WTC11 (cell line): ENCODE measurements at regions not wholly inside any gene's neighbourhood (a gene's known extent, or its start where the extent isn't known, plus 50 kb on each side); places are given as distances from the start of the nearest gene placed in this dataset.

Experiments used
- CTCF ChIP-seq: fragments of 200-600 bp; IDR thresholded peaks from 2 replicates; pipeline ENCODE4 v1.8.0; 2022; ENCODE audit warnings: antibody characterized with exemption
- E2F4 ChIP-seq: sonication (generic); formaldehyde crosslinking; IDR thresholded peaks from 2 replicates; pipeline ENCODE4 v1.8.1; 2022; ENCODE audit warnings: low read depth, mild to moderate bottlenecking, moderate library complexity, missing genetic modification reagents, borderline replicate concordance
- ELF4 ChIP-seq: sonication (generic); formaldehyde crosslinking; IDR thresholded peaks from 2 replicates; pipeline ENCODE4 v1.8.1; 2022; ENCODE audit warnings: low read depth, mild to moderate bottlenecking, moderate library complexity, missing genetic modification reagents
- ERG ChIP-seq: fragments of 250-450 bp; sonication (Bioruptor Pico); IDR thresholded peaks from 2 replicates; pipeline ENCODE4 v1.8.0; 2021; ENCODE audit warnings: mild to moderate bottlenecking
- FOXK1 ChIP-seq: sonication (generic); formaldehyde crosslinking; IDR thresholded peaks from 2 replicates; pipeline ENCODE4 v1.8.0; 2022; ENCODE audit warnings: mild to moderate bottlenecking, moderate library complexity, missing genetic modification reagents
- IRF1 ChIP-seq: sonication (generic); formaldehyde crosslinking; IDR thresholded peaks from 2 replicates; pipeline ENCODE4 v1.8.0; 2023; ENCODE audit warnings: missing genetic modification reagents
- KAT7 ChIP-seq: sonication (generic); formaldehyde crosslinking; IDR thresholded peaks from 2 replicates; pipeline ENCODE4 v1.8.1; 2023; ENCODE audit warnings: missing genetic modification reagents, mild to moderate bottlenecking, borderline replicate concordance
- NR2C2 ChIP-seq: sonication (generic); formaldehyde crosslinking; IDR thresholded peaks from 2 replicates; pipeline ENCODE4 v1.8.0; 2022; ENCODE audit warnings: mild to moderate bottlenecking, missing genetic modification reagents
- PRRX2 ChIP-seq: fragments of 250-450 bp; sonication (Bioruptor Pico); IDR thresholded peaks from 2 replicates; pipeline ENCODE4 v1.8.0; 2021; ENCODE audit warnings: mild to moderate bottlenecking
- TCF7 ChIP-seq: sonication (generic); formaldehyde crosslinking; IDR thresholded peaks from 2 replicates; pipeline ENCODE4 v1.8.0; 2022; ENCODE audit warnings: mild to moderate bottlenecking, low read depth, missing genetic modification reagents, moderate library complexity
- ZNF138 ChIP-seq: sonication (generic); formaldehyde crosslinking; conservative IDR thresholded peaks from 2 replicates; pipeline ENCODE4 v1.8.1; 2022; ENCODE audit warnings: mild to moderate bottlenecking, moderate library complexity, missing genetic modification reagents
- ZSCAN18 ChIP-seq: fragments of 250-450 bp; sonication (Bioruptor Pico); IDR thresholded peaks from 2 replicates; pipeline ENCODE4 v2.1.2; 2022; ENCODE audit warnings: mild to moderate bottlenecking, moderate library complexity

GRCh38 chr9:108703429-108703828, 152.4 kb downstream of the ACTL7B start:
- TF ChIP-seq ERG (CRISPR knock-in tag) (no peak), CTCF (no peak), ELF4 (no peak), TCF7 (CRISPR knock-in tag) (no peak), PRRX2 (no peak), IRF1 (CRISPR knock-in tag) (no peak), KAT7 (CRISPR knock-in tag) (no peak), ZSCAN18 (no peak), NR2C2 (no peak), E2F4 (CRISPR knock-in tag) (no peak), ZNF138 (CRISPR knock-in tag) (no peak), FOXK1 (CRISPR knock-in tag) (no peak)
